Central memory CD4-positive, alpha-beta T cell (primary cell): ENCODE measurements at regions not wholly inside any gene's neighbourhood (a gene's known extent, or its start where the extent isn't known, plus 50 kb on each side); places are given as distances from the start of the nearest gene placed in this dataset.
"Not testable (repeated sequence)": the region's sequence is repeated elsewhere in the genome, so short reads cannot be mapped to it uniquely, and the experiment has no call there.

ENCODE experiments used
- DNase-seq: peaks from one replicate; pipeline ENCODE4 v3.0.0; 2022

- no peak for DNase-seq
These were observed 266.1 kb downstream of the SOCS6 start for GRCh38 chr18:70554854-70555445.

- no peak for DNase-seq
These were observed 265.1 kb downstream of the SOCS6 start for GRCh38 chr18:70553936-70554260.

GRCh38 chr18:70553245-70553935 lies 264.5 kb downstream of the SOCS6 start:
- DNase-seq: peak; percentile 44

GRCh38 chr18:70536370-70537062 lies 247.7 kb downstream of the SOCS6 start:
- no peak for DNase-seq

- DNase-seq: no peak
These were observed 246.2 kb downstream of the SOCS6 start for GRCh38 chr18:70535041-70535440.

- not testable (repeated sequence) for DNase-seq
These were observed 236.5 kb downstream of the SOCS6 start for GRCh38 chr18:70525322-70525721.

GRCh38 chr18:70523792-70524182 lies 234.9 kb downstream of the SOCS6 start:
- no peak for DNase-seq

GRCh38 chr18:70523035-70523791 lies 234.4 kb downstream of the SOCS6 start:
- DNase-seq: no peak

- DNase-seq: no peak
These were observed 233.4 kb downstream of the SOCS6 start for GRCh38 chr18:70522183-70522680.

- no peak for DNase-seq
These were observed 232.0 kb downstream of the SOCS6 start for GRCh38 chr18:70520867-70521266.

GRCh38 chr18:70513502-70514171 lies 224.8 kb downstream of the SOCS6 start:
- DNase-seq: no peak

- no peak for DNase-seq
These were observed 219.1 kb downstream of the SOCS6 start for GRCh38 chr18:70507970-70508369.

- DNase-seq: no peak
These were observed 217.7 kb downstream of the SOCS6 start for GRCh38 chr18:70506511-70506910.

GRCh38 chr18:70503060-70503459 lies 214.2 kb downstream of the SOCS6 start:
- no peak for DNase-seq

GRCh38 chr18:70501358-70501757 lies 212.5 kb downstream of the SOCS6 start:
- DNase-seq: no peak

GRCh38 chr18:70500748-70501147 lies 211.9 kb downstream of the SOCS6 start:
- DNase-seq: no peak

- no peak for DNase-seq
These were observed 210.4 kb downstream of the SOCS6 start for GRCh38 chr18:70499218-70499691.

- no peak for DNase-seq
These were observed 207.8 kb downstream of the SOCS6 start for GRCh38 chr18:70496353-70497294.

- DNase-seq: no peak
These were observed 205.7 kb downstream of the SOCS6 start for GRCh38 chr18:70494524-70494923.

GRCh38 chr18:70493461-70493860 lies 204.6 kb downstream of the SOCS6 start:
- no peak for DNase-seq

GRCh38 chr18:70491734-70492348 lies 203.0 kb downstream of the SOCS6 start:
- DNase-seq: peak; percentile 11
